GM23338 (cell line): ENCODE measurements at regions not wholly inside any gene's neighbourhood (a gene's known extent, or its start where the extent isn't known, plus 50 kb on each side); places are given as distances from the start of the nearest gene placed in this dataset.

Experiments used
- EZH2 ChIP-seq: fragments of 200-600 bp; sonication (generic); IDR thresholded peaks from one replicate; pipeline ENCODE4 v1.8.0; 2017; ENCODE audit warnings: antibody characterized with exemption, mild to moderate bottlenecking, low read depth; ENCODE audit not compliant: unreplicated experiment
- JUNB ChIP-seq: IDR thresholded peaks from one replicate; pipeline ENCODE4 v1.6.1; 2016; ENCODE audit warnings: antibody characterized with exemption; ENCODE audit not compliant: unreplicated experiment
- POLR2AphosphoS5 ChIP-seq: IDR thresholded peaks from 2 replicates; pipeline ENCODE4 v1.6.1; 2016; ENCODE audit warnings: antibody characterized with exemption, low read depth
- TF ChIP-seq, protein P1 (sequence below), 2 experiments: fragments of 200-600 bp in 1 of 2; sonication (generic) in 1 of 2; conservative IDR thresholded peaks; 2 replicates each; pipeline versions ENCODE4 v1.5.1 to v1.6.1; 2016 to 2017; ENCODE audit warnings: antibody characterized with exemption in 2 of 2, low read depth in 2 of 2, mild to moderate bottlenecking in 2 of 2, moderate library complexity in 1 of 2

DNA sequence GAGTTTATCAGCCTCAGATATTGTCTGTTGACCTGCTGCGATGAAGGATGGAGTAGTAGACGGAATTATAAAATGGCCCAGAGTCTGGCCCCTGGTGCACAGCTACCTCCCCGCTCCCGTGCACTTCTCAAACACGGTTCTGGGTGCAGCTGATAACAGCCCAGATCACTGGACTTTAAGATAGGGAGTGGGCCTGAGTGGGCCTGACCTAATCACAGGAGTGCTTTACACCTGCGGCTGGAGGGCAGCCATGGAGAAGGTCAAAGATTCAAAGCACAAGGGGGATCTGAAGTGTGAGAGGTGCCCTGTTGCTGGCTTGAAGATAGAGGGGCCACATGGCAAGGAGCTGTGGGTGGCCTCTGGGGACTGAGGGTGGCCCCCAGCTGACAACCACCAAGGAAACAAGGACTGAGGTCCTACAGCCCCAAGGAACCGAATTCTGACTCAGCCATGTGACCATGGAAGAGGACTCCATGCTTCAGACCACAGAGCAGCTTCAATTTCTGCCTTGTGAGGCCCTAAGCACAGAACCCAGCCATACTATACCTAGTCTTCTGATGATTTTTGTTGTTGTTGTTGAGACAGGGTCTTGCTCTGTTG, 113.4 kb downstream of the ZNF664 start:
- TF ChIP-seq, protein P1, sequence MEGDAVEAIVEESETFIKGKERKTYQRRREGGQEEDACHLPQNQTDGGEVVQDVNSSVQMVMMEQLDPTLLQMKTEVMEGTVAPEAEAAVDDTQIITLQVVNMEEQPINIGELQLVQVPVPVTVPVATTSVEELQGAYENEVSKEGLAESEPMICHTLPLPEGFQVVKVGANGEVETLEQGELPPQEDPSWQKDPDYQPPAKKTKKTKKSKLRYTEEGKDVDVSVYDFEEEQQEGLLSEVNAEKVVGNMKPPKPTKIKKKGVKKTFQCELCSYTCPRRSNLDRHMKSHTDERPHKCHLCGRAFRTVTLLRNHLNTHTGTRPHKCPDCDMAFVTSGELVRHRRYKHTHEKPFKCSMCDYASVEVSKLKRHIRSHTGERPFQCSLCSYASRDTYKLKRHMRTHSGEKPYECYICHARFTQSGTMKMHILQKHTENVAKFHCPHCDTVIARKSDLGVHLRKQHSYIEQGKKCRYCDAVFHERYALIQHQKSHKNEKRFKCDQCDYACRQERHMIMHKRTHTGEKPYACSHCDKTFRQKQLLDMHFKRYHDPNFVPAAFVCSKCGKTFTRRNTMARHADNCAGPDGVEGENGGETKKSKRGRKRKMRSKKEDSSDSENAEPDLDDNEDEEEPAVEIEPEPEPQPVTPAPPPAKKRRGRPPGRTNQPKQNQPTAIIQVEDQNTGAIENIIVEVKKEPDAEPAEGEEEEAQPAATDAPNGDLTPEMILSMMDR (conservative IDR thresholded peaks at IDR 0.05; ENCODE audit: low read depth in 2 of 2) = no peak
- TF ChIP-seq POLR2AphosphoS5 (no peak), EZH2 (no peak), JUNB (no peak)
